ENCODE measurements at regions not wholly inside any gene's neighbourhood (a gene's known extent, or its start where the extent isn't known, plus 50 kb on each side); places are given as distances from the start of the nearest gene placed in this dataset.
"Not testable (repeated sequence)": the region's sequence is repeated elsewhere in the genome, so short reads cannot be mapped to it uniquely, and the experiment has no call there.

DNA sequence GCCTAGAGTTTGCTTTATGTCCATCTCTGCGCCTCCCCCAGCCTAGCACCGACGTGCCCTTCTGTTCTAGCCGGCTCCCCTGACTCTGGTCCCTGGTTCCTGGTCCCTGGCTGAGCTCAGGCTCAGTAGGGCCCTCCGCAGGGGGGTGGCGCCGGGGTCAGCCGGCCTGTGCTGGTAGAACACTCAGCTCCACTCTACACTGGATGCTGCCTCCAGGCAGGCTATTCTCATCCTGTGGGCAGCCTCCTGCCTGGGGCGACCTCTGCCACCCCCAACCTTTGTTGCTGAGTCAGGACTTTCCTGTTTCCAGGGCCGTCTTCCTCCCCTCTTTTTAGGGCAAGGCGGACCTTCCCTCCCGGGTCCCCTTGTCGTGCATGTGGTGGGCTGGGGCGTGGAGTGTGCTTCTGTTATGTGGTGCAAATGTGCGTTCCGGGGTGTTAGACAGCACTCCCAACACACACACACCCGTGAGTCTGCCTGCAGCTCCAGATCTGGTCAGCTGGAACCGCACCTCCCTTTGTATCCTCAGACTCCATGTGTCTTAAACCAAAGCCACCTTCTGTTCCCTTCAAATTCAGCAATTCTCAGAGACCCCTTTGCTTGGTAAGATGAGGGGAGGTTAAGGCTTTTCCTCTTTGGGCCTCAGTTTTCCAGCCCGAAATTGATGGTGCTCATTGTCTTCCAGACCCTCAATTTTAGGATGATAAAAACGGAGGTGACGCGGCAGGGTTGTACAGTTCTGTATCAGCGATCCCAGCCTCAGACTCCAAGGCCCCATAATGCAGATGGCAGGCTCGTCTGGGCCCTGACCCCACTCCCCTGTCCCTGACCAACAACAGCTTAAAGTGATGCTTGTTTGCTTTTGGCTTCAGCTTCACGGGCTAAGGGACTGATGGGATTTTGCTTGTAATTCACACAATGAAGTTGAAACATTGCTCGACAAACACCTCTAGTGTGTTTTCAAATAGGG, 1327.9 kb downstream of the BRD1 start:
- DNase-seq (ENCODE audit: low read depth in 1 of 2, low spot score in 1 of 2) = no peak
- H3K4me1 ChIP-seq (ENCODE audit: low read depth) = no peaks in the 10 kb centered on the region

DNA sequence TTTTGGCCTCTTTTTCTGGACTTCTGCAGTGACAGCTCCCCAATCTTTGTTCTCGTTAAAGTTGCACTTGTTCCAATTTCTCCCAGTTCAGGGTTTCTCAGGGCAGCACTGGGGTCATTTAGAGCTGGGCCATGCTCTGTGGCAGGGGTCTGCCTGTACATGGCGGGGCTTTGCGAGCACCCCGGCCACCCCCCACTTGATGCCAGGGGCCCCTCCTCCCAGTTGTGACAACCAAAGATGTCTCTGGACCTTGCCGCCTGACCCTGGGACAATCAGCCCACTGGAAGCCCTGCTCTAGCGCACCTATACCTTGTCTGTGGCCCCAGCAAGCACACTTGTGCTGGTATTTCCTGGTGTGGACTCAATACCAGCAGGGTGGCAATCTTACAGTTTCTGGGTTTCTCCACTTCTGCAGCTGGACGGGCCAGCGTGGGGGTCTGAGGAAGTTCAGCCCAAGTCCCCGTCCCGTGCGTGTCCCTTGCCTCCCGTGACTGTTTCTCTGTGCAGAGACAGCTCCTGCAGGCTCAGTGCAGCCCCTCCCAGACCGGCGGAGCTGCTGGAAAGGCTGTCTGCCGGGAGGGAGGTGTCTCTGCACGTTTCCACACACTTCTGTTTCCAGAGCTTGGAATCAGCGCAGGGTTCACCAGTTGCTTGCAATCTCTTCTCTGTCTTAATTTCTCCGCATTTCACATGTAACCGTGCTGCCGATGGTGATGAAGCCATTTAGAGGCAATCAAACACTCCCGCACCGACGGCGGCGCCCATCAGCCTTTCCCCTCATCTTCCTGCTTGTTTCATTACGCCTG, 1328.9 kb downstream of the BRD1 start:
- Histone ChIP-seq H3K4me3 (no peak overlapping the region), H3K4me1 (ENCODE audit: low read depth) (no peaks in the 10 kb centered on the region), H3K27me3 (no peaks in the 10 kb centered on the region), H3K36me3 (no peaks in the 10 kb centered on the region), H3K9me3 (ENCODE audit: low read depth) (no peaks in the 10 kb centered on the region), H3K27ac (no peak overlapping the region)
- TF ChIP-seq, protein P1, sequence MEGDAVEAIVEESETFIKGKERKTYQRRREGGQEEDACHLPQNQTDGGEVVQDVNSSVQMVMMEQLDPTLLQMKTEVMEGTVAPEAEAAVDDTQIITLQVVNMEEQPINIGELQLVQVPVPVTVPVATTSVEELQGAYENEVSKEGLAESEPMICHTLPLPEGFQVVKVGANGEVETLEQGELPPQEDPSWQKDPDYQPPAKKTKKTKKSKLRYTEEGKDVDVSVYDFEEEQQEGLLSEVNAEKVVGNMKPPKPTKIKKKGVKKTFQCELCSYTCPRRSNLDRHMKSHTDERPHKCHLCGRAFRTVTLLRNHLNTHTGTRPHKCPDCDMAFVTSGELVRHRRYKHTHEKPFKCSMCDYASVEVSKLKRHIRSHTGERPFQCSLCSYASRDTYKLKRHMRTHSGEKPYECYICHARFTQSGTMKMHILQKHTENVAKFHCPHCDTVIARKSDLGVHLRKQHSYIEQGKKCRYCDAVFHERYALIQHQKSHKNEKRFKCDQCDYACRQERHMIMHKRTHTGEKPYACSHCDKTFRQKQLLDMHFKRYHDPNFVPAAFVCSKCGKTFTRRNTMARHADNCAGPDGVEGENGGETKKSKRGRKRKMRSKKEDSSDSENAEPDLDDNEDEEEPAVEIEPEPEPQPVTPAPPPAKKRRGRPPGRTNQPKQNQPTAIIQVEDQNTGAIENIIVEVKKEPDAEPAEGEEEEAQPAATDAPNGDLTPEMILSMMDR (IDR thresholded peaks at IDR 0.05; ENCODE audit: low read depth, low read length) = no peak
- no peak for DNase-seq (ENCODE audit: low read depth in 1 of 2, low spot score in 1 of 2)

More for the DNA sequence above, 1327.9 kb downstream of the BRD1 start:
- Histone ChIP-seq H3K9me3 (ENCODE audit: low read depth) (no peaks in the 10 kb centered on the region), H3K27me3 (no peaks in the 10 kb centered on the region), H3K36me3 (no peaks in the 10 kb centered on the region), H3K27ac (no peak overlapping the region), H3K4me3 (no peak overlapping the region)
- TF ChIP-seq, protein P1 (IDR thresholded peaks at IDR 0.05; ENCODE audit: low read depth, low read length) = no peak

DNA sequence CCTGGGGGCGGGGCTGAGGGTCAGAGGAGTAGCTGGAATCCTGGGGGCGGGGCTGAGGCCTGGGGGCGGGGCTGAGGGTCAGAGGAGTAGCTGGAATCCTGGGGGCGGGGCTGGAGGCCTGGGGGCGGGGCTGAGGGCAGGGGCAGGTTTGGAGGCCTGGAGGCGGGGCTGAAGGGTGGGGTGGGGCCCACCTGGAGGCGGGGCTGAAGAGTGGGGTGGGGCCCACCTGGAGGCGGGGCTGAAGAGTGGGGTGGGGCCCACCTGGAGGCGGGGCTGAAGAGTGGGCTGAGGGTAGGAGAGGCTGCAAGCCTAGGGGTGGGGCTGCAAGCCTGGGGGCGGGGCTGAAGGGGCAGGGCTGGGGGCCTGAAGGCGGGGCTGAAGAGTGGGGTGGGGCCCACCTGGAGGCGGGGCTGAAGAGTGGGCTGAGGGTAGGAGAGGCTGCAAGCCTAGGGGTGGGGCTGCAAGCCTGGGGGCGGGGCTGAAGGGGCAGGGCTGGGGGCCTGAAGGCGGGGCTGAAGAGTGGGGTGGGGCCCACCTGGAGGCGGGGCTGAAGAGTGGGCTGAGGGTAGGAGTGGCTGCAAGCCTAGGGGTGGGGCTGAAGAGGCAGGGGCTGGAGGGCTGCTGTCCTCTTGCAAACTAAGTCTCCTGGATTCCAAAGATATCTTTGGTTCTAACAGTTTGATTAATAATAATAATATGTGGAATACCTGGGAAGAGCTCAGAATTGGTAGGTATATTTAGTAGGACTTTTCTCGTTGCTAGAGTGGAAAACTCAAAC, 1329.7 kb downstream of the BRD1 start:
- H3K9me3 ChIP-seq (ENCODE audit: low read depth); H3K27me3 ChIP-seq; DNase-seq (ENCODE audit: low read depth in 1 of 2, low spot score in 1 of 2); H3K36me3 ChIP-seq; H3K4me1 ChIP-seq (ENCODE audit: low read depth); H3K27ac ChIP-seq; H3K4me3 ChIP-seq: not testable (repeated sequence)

DNA sequence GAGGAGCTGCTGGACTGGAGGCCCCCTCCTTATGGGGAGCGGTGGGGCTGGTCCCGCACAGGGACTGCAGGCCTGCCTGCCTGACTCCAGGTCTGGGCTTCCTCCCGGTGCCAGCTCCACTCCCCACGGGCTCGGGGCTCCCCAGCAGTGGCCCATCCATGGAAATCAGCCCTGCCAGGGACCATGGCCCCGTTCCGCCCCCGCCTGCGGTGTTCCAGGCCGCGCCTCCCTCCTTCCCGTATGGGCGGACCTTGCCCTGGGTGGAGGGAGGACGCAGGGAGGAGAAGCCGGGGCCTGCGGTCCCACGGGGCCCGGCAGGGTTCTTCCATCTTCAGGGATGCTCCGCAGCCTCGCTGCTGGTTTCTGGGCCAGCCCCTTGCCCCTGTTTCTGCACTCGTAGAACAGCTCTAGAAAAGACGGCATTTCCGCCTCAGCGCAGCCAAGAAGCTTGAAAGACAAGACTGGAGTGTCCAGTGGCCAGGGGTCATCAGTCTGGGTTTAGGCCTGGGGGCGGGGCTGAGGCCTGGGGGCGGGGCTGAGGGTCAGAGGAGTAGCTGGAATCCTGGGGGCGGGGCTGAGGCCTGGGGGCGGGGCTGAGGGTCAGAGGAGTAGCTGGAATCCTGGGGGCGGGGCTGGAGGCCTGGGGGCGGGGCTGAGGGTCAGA, 1330.6 kb downstream of the BRD1 start:
- no peak overlapping the region for H3K4me3 ChIP-seq
- no peaks in the 10 kb centered on the region for H3K9me3 ChIP-seq (ENCODE audit: low read depth)
- DNase-seq (ENCODE audit: low read depth in 1 of 2, low spot score in 1 of 2) = no peak
- no peaks in the 10 kb centered on the region for H3K36me3 ChIP-seq
- H3K27me3 ChIP-seq = peaks cover under 1% of the 10 kb centered on the region
- TF ChIP-seq, protein P1 (IDR thresholded peaks at IDR 0.05; ENCODE audit: low read depth, low read length) = no peak
- no peak overlapping the region for H3K27ac ChIP-seq
- H3K4me1 ChIP-seq (ENCODE audit: low read depth) = no peaks in the 10 kb centered on the region

DNA sequence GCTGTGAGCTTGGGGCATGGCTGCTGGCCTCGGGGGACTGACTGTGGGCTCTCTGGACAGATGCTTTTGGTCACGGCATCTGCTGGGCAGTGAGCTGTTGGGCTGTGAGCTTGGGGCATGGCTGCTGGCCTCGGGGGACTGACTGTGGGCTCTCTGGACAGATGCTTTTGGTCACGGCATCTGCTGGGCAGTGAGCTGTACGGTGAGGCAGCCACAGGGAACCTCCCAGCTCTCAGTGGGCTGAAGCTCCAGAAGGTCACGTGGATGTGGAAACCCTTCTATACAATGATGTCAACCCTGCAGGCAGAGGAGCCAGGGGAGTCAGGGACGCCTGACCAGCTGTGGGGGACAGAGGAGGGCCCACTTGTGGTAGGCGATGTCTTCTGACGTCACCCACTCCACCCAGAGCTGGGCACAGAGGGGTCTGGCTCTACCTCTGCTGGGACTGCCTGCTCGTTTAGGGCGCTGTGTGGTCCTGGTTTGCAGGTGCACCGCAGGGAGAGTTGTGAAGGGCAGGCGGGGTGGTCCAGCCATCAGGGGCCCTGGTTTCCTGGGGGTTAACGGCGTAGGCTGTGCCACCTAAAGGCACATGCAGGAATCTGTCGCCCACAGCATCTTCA, 1331.3 kb downstream of the BRD1 start:
- no peak for DNase-seq (ENCODE audit: low read depth in 1 of 2, low spot score in 1 of 2)
- TF ChIP-seq, protein P1 (IDR thresholded peaks at IDR 0.05; ENCODE audit: low read depth, low read length) = no peak
- no peaks in the 10 kb centered on the region for H3K9me3 ChIP-seq (ENCODE audit: low read depth)
- no peaks in the 10 kb centered on the region for H3K4me1 ChIP-seq (ENCODE audit: low read depth)
- no peak overlapping the region for H3K27ac ChIP-seq
- H3K4me3 ChIP-seq = no peak overlapping the region
- no peaks in the 10 kb centered on the region for H3K36me3 ChIP-seq
- H3K27me3 ChIP-seq = peaks cover 8% of the 10 kb centered on the region
